Tibial artery (tissue), 4 donors: ENCODE measurements at regions not wholly inside any gene's neighbourhood (a gene's known extent, or its start where the extent isn't known, plus 50 kb on each side); places are given as distances from the start of the nearest gene placed in this dataset.
A peak's percentile ranks its signal among the peaks of the same experiment; 100 is the strongest.

Experiments
- DNase-seq, 2 donors: peaks; one replicate each; pipeline ENCODE4 v3.0.0-alpha.2; 2019
- H3K27ac ChIP-seq, 2 donors: fragments of 200-600 bp; sonication (generic) in 1 of 2; 1 replicate in 1 of 2; 2 replicates in 1 of 2; pipeline ENCODE4 v1.5.1; 2018 to 2019; ENCODE audit warnings: mild to moderate bottlenecking in 1 of 2
- H3K27me3 ChIP-seq, 2 donors: fragments of 200-600 bp; sonication (generic) in 1 of 2; one replicate each; pipeline versions ENCODE4 v1.5.1 to v1.6.0; 2016 to 2019
- H3K36me3 ChIP-seq, 3 donors: fragments of 200-600 bp; sonication (generic) in 2 of 3; one replicate each; pipeline ENCODE4 v1.5.1; 2016 to 2019; ENCODE audit warnings: mild to moderate bottlenecking in 2 of 3
- H3K4me1 ChIP-seq, 4 donors: fragments of 200-600 bp; sonication (generic) in 2 of 4; 1 replicate in 3 of 4; 2 replicates in 1 of 4; pipeline ENCODE4 v1.5.1; 2016 to 2019
- H3K4me3 ChIP-seq, 2 donors: fragments of 200-600 bp; sonication (generic) in 1 of 2; 1 replicate in 1 of 2; 2 replicates in 1 of 2; pipeline ENCODE4 v1.5.1; 2018 to 2019; ENCODE audit warnings: mild to moderate bottlenecking in 2 of 2
- H3K9me3 ChIP-seq, 3 donors: fragments of 200-600 bp; sonication (generic) in 1 of 3; one replicate each; pipeline ENCODE4 v1.5.1; 2016 to 2019
- intact Hi-C: fragments of 100-400 bp; cut with DNase I; formaldehyde crosslinking; loops from one replicate; pipeline ENCODE4 v1.15.0; 2023; ENCODE audit warnings: low total_unique reads
- TF ChIP-seq, protein P1 (sequence below), 2 experiments: fragments of 200-600 bp in 1 of 2; fragments of 450-650 bp in 1 of 2; IDR thresholded peaks; one replicate each; pipeline ENCODE4 v1.5.1; 2017 to 2019; ENCODE audit warnings: antibody characterized with exemption in 2 of 2, mild to moderate bottlenecking in 1 of 2, moderate library complexity in 1 of 2

DNA sequence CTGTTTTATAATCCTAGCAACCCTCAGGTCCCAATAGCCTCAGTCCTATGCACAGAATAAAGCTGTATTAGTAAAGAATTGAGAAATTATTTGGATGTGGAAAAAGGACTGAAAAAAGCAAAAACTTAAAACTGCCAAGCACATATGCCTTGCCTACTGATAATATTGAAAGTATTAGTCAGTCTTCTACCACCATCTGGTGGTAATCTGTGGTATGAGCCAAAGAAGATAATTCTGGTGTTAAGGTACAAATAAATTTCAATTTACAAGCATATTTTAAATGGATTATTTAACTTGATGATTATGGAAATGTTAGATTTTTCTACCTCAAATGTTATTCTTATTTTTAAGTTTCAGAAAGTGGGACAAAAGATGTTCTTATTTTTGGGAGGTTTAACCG lies 460.3 kb upstream of the KLHL1 start:
- H3K36me3 ChIP-seq: no peaks in the 10 kb centered on the region
- H3K4me1 ChIP-seq: no peaks in the 10 kb centered on the region
- no peaks in the 10 kb centered on the region for H3K9me3 ChIP-seq
- intact Hi-C loops: no loop called here
- no peak overlapping the region for H3K4me3 ChIP-seq
- no peak for DNase-seq
- no peak overlapping the region for H3K27ac ChIP-seq
- H3K27me3 ChIP-seq: no peaks in the 10 kb centered on the region
- TF ChIP-seq, protein P1, sequence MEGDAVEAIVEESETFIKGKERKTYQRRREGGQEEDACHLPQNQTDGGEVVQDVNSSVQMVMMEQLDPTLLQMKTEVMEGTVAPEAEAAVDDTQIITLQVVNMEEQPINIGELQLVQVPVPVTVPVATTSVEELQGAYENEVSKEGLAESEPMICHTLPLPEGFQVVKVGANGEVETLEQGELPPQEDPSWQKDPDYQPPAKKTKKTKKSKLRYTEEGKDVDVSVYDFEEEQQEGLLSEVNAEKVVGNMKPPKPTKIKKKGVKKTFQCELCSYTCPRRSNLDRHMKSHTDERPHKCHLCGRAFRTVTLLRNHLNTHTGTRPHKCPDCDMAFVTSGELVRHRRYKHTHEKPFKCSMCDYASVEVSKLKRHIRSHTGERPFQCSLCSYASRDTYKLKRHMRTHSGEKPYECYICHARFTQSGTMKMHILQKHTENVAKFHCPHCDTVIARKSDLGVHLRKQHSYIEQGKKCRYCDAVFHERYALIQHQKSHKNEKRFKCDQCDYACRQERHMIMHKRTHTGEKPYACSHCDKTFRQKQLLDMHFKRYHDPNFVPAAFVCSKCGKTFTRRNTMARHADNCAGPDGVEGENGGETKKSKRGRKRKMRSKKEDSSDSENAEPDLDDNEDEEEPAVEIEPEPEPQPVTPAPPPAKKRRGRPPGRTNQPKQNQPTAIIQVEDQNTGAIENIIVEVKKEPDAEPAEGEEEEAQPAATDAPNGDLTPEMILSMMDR (IDR thresholded peaks at IDR 0.05): peak; percentile 39 to 46

DNA sequence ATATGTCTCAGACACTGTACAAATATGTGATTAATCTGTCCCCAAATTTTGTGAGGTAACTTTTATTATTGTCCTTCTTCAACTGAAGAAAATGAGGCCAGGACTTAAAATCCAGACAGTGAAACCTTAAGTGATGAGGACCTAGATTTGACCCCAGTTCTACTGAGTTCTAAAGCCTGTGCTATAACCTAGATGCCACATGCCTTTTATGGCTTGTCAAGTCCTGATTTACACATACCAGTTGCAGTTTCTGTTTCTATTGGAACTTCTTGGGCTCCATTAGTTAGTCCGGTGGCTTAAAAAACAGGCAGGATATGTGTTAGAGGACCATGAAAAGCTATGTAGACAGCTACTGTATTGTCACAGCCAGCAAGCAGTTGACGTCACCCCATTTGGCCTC lies 436.5 kb upstream of the KLHL1 start:
- Histone ChIP-seq H3K27ac (no peak overlapping the region), H3K9me3 (no peaks in the 10 kb centered on the region), H3K36me3 (no peaks in the 10 kb centered on the region), H3K27me3 (no peaks in the 10 kb centered on the region), H3K4me3 (no peak overlapping the region), H3K4me1 (no peaks in the 10 kb centered on the region)
- TF ChIP-seq, protein P1 (IDR thresholded peaks at IDR 0.05): no peak
- DNase-seq: no peak
- intact Hi-C loops: no loop called here

DNA sequence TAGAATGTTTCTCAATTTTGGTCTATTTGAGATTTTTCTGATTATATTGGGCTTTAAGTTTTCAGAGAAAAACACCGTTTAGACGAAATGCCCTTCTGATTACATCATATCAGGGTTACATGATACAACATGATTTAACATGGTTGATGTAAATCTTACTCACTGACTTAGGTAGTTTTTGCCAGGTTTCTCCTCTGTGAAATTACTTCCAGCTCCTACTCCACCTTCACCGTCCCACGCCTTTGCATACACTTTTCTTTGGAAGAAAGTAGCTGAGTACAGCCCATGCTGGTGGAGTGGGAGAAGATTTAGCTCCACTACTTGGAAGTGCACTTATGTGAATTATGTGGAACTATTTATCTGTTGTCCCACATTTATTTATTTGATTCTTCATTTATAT lies 433.2 kb upstream of the KLHL1 start:
- no peak overlapping the region for H3K4me3 ChIP-seq
- intact Hi-C loops: no loop called here
- TF ChIP-seq, protein P1 (IDR thresholded peaks at IDR 0.05): no peak
- H3K36me3 ChIP-seq: no peaks in the 10 kb centered on the region
- H3K27ac ChIP-seq: no peak overlapping the region
- H3K27me3 ChIP-seq: no peaks in the 10 kb centered on the region
- DNase-seq: no peak
- H3K9me3 ChIP-seq: no peaks in the 10 kb centered on the region
- no peaks in the 10 kb centered on the region for H3K4me1 ChIP-seq

DNA sequence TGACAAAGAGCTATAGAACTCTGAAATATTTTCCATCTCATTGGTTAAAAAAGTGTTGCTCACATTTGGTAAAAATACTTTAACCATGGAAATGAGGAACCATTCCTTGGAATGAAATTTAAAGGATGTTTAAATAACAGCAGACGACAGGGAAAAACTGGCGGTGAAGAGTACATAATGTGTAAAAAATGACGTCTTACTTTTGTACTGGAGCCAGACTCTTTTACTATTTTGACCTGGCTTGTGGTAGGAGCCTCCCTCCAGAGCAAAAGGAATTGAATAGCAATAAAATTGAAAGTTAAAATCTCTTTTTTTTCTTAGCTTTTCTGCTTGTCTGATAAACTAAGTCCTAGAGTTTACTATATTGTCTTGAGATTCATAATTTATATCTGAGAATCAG lies 426.2 kb upstream of the KLHL1 start:
- intact Hi-C loops: no loop called here
- no peak overlapping the region for H3K27ac ChIP-seq

DNA sequence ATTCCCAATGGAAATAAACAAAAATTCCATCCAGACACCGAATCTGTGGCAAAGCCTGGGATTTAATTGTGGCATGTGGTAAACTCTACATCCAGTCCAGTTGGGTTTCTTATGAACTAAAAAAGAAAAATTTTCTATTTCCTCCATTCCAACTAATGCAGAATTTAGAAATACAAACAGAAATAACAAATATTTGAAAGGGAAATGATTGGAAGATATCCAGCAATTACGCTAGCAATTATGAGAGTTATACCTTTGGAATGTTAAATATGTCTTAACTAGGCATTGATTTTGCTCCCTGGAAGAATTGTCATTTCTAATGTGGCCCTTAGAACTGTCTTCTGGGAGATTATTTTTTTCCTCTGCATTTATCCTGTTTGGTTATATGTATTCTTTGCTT lies 421.4 kb upstream of the KLHL1 start:
- no peak overlapping the region for H3K4me3 ChIP-seq
- H3K27me3 ChIP-seq: no peaks in the 10 kb centered on the region
- TF ChIP-seq, protein P1 (IDR thresholded peaks at IDR 0.05): no peak
- H3K9me3 ChIP-seq: no peaks in the 10 kb centered on the region
- no peak for DNase-seq
- no peaks in the 10 kb centered on the region for H3K36me3 ChIP-seq
- no peak overlapping the region for H3K27ac ChIP-seq
- no peaks in the 10 kb centered on the region for H3K4me1 ChIP-seq
- intact Hi-C loops: no loop called here

More for the DNA sequence above, 426.2 kb upstream of the KLHL1 start:
- no peak for DNase-seq
- Histone ChIP-seq H3K9me3 (no peaks in the 10 kb centered on the region), H3K4me1 (no peaks in the 10 kb centered on the region), H3K36me3 (no peaks in the 10 kb centered on the region), H3K27me3 (no peaks in the 10 kb centered on the region), H3K4me3 (no peak overlapping the region)
- TF ChIP-seq, protein P1 (IDR thresholded peaks at IDR 0.05): no peak

DNA sequence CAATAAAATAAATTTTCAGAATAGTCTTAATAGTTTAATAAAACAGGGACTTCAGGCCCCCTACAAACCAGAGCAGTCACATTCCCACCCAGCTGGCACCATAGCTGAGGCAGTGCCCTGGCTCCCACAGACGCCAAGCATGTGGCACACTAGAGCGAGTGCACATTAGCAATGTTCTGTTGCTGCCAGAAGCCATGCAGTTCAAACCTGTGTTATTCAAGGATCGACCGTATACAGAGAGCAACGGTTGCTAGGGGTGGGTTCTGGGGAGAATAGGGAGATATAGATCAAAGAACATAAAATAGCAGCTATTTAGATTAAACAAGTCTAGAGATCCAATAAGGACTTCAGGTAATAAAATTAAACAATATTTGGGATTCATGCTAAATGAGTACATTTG lies 419.3 kb upstream of the KLHL1 start:
- H3K27me3 ChIP-seq: no peaks in the 10 kb centered on the region
- H3K4me3 ChIP-seq: no peak overlapping the region
- no peak overlapping the region for H3K27ac ChIP-seq
- H3K4me1 ChIP-seq: no peaks in the 10 kb centered on the region
- no peaks in the 10 kb centered on the region for H3K9me3 ChIP-seq
- TF ChIP-seq, protein P1 (IDR thresholded peaks at IDR 0.05): no peak
- DNase-seq: no peak
- H3K36me3 ChIP-seq: no peaks in the 10 kb centered on the region
- intact Hi-C loops: no loop called here
